GM18868 (cell line): ENCODE measurements at regions not wholly inside any gene's neighbourhood (a gene's known extent, or its start where the extent isn't known, plus 50 kb on each side); places are given as distances from the start of the nearest gene placed in this dataset.
"Not testable (repeated sequence)": the region's sequence is repeated elsewhere in the genome, so short reads cannot be mapped to it uniquely, and the experiment has no call there.

Experiments used
- ATAC-seq: cut with Tn5 transposase; IDR thresholded peaks from one replicate; pipeline ENCODE4 v1.9.1; 2021; ENCODE audit warnings: mild to moderate bottlenecking, moderate library complexity; ENCODE audit not compliant: unreplicated experiment

GRCh38 chr9:106179191-106179590 is 484.9 kb downstream of the TMEM38B start:
- no peak for ATAC-seq

DNA sequence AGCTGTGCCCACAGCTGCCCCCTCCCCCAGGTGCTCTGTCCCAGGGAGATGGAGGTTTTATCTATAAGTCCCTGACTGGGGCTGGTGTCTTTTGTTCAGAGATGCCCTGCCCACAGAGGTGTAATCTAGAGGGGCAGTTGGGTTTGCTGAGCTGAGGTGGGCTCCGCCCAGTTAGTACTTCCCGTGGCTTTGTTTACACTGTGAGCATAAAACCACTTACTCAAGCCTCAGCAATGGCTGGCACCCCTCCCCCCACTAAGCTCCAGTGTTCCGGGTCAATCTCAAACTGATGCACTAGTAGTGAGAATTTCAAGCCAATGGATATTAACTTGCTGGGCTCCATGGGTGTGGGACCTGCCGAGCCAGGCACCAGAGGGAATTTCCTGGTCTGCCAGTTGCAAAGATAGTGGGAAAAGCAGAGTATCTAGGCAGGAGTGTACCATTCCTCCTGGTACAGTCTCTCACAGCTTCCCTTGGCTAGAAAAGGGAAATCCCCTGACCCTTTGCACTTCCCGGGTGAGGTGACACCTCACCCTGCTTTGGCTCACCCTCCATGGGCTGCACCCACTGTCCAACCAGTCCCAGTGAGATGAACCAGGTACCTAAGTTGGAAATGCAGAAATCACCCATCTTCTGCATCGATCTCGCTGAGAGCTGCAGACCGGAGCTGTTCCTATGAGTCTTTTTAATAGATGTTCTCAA is 509.6 kb downstream of the TMEM38B start:
- not testable (repeated sequence) for ATAC-seq

DNA sequence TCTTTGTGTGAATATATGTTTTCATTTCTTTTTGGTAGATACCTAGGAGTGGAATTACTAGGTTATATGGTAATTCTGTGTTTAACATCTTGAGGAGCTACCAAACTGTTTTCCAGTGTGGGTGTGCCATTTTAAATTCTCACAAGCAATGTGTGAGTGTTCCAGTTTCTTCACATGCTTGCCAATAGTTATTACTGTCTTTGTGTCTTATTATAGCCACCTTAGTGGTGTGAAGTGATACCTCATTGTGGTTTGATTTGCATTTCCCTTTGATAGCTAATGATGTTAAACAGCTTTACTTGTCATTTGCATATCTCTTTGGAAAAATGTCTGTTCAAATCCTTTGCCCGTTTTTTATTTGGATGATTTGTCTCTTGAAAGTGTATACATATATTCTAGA is 513.0 kb downstream of the TMEM38B start:
- ATAC-seq: no peak

GRCh38 chr9:106218427-106218826 is 524.1 kb downstream of the TMEM38B start:
- peak; percentile 74 for ATAC-seq

GRCh38 chr9:106218854-106219253 is 524.5 kb downstream of the TMEM38B start:
- peak; percentile 89 for ATAC-seq

GRCh38 chr9:106220415-106220814 is 526.1 kb downstream of the TMEM38B start:
- no peak for ATAC-seq

DNA sequence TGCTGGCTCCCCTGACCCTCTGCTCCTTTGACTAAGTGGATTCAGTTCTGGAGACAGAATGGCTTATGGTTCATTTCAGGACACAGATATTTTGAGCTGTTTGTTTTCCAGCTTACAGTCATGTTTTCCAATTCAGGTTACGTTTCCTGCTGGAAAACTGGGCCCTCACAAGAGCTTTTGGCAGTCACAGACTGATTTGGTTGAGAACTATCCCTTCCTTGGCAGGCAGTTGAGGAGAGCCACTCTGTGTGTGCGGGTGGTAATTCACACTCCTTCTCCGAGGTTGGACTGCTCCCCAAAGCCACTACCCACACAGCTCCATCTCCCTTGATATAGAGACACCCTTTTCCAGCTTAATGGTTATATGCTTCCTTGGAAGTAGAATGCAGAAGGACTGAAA is 534.5 kb downstream of the TMEM38B start:
- no peak for ATAC-seq

GRCh38 chr9:106233116-106233515 is 538.8 kb downstream of the TMEM38B start:
- ATAC-seq: no peak

DNA sequence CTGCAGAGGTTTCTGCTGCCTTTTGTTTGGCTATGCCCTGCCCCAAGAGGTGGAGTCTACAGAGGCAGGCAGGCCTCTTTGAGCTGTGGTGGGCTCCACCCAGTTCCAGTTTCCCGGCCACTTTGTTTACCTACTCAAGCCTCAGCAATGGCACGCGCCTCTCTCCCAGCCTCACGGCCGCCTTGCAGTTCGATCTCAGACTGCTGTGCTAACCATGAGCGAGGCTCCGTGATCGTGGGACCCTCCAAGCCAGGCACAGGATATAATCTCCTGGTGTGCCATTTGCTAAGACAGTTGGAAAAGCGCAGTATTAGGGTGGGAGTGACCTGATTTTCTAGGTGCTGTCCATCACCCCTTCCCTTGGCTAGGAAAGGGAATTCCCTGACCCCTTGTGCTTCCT is 566.6 kb downstream of the TMEM38B start:
- not testable (repeated sequence) for ATAC-seq

GRCh38 chr9:106277966-106278365 is 583.6 kb downstream of the TMEM38B start:
- ATAC-seq: no peak

DNA sequence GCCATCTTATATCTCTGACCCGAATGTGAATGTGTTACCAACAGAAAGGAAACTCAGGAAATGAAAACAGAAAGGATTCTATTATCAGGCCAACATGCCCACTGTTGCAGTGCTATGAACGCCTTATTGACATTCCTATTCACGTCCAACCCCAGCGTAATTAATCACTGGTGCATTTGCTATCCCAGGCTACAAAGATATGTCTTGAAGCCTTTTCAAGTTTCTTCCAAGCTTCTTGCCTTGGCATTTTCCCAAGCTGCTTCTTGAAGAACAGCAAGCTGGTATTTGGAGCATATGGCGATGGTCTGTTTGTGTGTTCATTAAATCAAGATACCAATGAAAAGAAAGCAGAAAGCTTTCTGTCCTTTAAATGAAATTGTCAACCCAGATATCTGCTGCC is 579.2 kb upstream of the ZNF462 start:
- ATAC-seq: no peak

DNA sequence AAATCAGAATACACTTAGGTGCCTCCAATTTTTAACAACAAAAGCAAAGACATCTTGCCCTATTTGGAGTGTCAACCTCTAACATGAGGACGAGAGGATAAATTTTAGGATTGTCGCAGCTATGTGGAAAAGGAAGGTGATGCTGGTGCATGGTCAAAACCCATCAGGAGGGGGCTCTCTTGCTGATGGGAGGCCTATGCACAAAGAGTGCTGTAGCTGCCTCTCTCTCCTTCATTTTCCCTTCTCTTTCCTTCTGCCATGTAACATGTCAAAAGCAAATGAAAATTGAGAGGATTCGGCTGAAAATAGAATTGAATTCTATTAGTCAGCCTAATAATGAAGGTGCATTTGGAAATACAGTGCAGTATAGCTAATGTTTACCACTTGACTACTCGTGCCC is 578.7 kb upstream of the ZNF462 start:
- no peak for ATAC-seq

DNA sequence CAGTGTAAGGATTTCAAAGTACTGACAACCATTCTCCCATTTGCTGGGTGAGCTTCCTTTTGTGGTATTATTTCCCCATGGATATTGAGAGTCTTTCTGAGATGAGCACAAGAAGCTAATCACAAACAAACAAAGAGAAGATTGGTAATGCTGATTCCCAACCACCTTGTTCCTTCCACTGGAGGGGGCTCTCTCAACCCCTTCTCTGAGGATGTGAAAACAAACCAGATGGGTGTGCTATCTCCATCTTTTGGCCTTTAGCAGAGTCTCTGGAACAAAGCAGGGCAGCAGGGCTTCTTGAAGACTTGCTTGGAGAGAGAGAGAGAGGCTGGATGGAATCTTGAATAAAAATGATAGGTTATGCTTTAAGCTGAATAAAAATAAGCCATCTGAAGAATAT is 576.7 kb upstream of the ZNF462 start:
- no peak for ATAC-seq

GRCh38 chr9:106287091-106287631 is 575.8 kb upstream of the ZNF462 start:
- ATAC-seq: no peak

DNA sequence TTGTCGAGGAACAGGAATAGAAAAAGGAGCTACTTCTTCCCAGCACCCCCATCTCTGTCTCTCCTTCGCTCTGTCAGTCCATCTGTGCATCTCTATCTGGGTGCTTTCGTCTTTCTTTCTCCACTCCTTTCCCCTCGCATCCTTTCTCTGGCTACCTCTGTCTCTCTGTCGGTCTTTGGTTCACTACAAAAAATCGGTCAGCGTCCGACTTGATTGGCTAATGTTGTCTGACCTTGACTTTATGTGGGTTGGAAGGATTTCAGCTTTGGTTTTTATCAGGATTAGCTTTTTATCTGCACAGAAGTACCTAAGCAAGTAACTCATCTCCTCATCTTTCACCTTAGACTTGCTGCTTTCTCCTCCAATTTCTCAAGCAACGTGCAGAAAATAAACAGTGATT is 575.2 kb upstream of the ZNF462 start:
- ATAC-seq: no peak

- ATAC-seq: no peak
Measured at GRCh38 chr9:106288689-106289088, 574.3 kb upstream of the ZNF462 start.

- no peak for ATAC-seq
Measured at GRCh38 chr9:106291786-106292185, 571.2 kb upstream of the ZNF462 start.

GRCh38 chr9:106296426-106296825 is 566.5 kb upstream of the ZNF462 start:
- no peak for ATAC-seq

DNA sequence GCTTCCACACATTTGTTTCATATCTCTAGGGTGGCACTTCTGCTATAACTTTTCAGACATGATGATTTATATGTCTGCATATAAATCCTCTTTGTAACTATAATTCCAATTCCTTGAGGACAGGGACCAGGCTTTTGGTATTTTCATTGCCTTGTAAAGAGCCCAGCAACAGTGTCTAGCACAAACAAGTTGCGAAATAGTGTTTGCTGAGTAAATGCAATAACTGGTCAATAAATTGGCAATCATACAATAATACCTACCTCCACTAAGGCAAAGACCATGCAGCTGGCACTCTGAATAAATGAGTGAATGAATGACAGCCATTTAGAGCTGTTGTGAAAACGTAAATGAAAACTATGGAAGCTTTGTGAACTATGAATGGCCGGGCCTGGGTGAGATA is 564.0 kb upstream of the ZNF462 start:
- ATAC-seq: no peak

DNA sequence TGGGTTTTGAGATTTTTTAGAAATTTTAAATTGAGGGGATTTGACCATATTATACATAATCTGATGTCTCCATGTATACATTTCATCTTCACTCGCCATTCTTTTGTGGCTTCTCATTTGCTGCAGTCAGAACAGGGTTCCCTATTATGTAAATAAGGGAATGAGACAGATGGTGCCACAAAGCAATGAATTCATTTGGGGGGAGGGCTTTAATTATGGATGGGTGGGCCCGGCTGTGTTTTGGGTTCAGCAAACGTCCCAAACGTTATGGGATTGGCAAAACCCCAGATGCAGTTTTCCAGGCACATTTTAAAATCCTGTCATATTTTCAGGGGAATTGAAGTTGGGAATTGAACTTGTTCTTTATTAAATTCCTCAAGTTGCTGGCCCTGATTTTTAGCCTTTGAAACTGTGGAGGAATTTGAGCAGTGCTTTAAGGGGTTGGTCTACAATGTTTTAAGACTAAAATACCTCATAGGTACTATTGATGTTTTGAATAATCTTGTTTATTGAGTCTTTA is 558.5 kb upstream of the ZNF462 start:
- ATAC-seq: no peak

GRCh38 chr9:106305428-106306133 is 557.4 kb upstream of the ZNF462 start:
- no peak for ATAC-seq

GRCh38 chr9:106307670-106308069 is 555.3 kb upstream of the ZNF462 start:
- peak; percentile 36 for ATAC-seq
